NB4 (cell line): ENCODE measurements at regions not wholly inside any gene's neighbourhood (a gene's known extent, or its start where the extent isn't known, plus 50 kb on each side); places are given as distances from the start of the nearest gene placed in this dataset.

ENCODE experiments used
- POLR2A ChIP-seq: IDR thresholded peaks from 2 replicates; pipeline ENCODE4 v1.6.1; 2011; ENCODE audit warnings: mild to moderate bottlenecking; ENCODE audit not compliant: insufficient read length; ENCODE audit errors: extremely low read depth
- TF ChIP-seq, protein P1 (sequence below): IDR thresholded peaks from one replicate; pipeline ENCODE4 v1.5.1; 2012; ENCODE audit warnings: low read depth, low read length
- TF ChIP-seq, protein P2 (sequence below): IDR thresholded peaks from 2 replicates; pipeline ENCODE4 v1.6.1; 2011; ENCODE audit warnings: low read depth, low read length

DNA sequence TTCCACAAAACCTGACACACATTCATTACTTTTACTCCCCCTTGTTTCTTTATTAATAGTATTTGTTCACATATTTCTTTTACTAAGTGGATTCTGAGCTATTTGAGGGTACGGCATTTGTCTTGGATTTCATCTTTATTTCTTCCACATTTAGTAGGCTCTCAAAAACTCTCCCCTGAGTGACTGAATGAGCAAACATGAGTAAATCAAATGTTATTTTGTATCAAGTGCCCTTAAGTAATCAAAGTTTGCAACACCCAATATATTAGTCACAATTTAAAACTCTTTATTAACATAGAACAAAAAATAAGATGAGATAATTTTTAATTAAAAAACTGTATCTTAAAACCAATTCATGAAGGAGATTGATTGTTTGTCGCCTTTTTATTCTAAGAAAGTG lies 1101.9 kb upstream of the TENM4 start:
- TF ChIP-seq, protein P1, sequence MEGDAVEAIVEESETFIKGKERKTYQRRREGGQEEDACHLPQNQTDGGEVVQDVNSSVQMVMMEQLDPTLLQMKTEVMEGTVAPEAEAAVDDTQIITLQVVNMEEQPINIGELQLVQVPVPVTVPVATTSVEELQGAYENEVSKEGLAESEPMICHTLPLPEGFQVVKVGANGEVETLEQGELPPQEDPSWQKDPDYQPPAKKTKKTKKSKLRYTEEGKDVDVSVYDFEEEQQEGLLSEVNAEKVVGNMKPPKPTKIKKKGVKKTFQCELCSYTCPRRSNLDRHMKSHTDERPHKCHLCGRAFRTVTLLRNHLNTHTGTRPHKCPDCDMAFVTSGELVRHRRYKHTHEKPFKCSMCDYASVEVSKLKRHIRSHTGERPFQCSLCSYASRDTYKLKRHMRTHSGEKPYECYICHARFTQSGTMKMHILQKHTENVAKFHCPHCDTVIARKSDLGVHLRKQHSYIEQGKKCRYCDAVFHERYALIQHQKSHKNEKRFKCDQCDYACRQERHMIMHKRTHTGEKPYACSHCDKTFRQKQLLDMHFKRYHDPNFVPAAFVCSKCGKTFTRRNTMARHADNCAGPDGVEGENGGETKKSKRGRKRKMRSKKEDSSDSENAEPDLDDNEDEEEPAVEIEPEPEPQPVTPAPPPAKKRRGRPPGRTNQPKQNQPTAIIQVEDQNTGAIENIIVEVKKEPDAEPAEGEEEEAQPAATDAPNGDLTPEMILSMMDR: no peak
- TF ChIP-seq POLR2A: no peak
- TF ChIP-seq, protein P2, sequence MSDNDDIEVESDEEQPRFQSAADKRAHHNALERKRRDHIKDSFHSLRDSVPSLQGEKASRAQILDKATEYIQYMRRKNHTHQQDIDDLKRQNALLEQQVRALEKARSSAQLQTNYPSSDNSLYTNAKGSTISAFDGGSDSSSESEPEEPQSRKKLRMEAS: no peak
